T-helper 2 cell treated with Interferon-gamma antibody and Interleukin-4, amounts not matched to agents 5 μg/mL and 100 μg/mL, for 36 hours (primary cell): ENCODE measurements at regions not wholly inside any gene's neighbourhood (a gene's known extent, or its start where the extent isn't known, plus 50 kb on each side); places are given as distances from the start of the nearest gene placed in this dataset.
"Not testable (repeated sequence)": the region's sequence is repeated elsewhere in the genome, so short reads cannot be mapped to it uniquely, and the experiment has no call there.

ENCODE experiments used
- DNase-seq: peaks from one replicate; pipeline ENCODE4 v3.0.0; 2021; ENCODE audit warnings: low spot score
- H3K27ac Mint-ChIP-seq: one replicate; pipeline ENCODE4 v1.8.0; 2021; ENCODE audit warnings: mild to moderate bottlenecking, mixed read lengths
- H3K27me3 Mint-ChIP-seq: one replicate; pipeline ENCODE4 v1.8.0; 2021; ENCODE audit warnings: low read depth, mixed read lengths
- H3K36me3 Mint-ChIP-seq: one replicate; pipeline ENCODE4 v1.8.0; 2021; ENCODE audit warnings: low read depth, mixed read lengths
- H3K4me1 Mint-ChIP-seq: one replicate; pipeline ENCODE4 v1.8.0; 2021; ENCODE audit warnings: low read depth, mixed read lengths
- H3K4me3 Mint-ChIP-seq: one replicate; pipeline ENCODE4 v1.8.0; 2022; ENCODE audit warnings: mild to moderate bottlenecking, moderate library complexity, mixed read lengths
- H3K9me3 Mint-ChIP-seq: one replicate; pipeline ENCODE4 v1.8.0; 2021; ENCODE audit warnings: mixed read lengths

GRCh38 chr3:105958237-105959000 is 89.6 kb upstream of the CBLB start:
- H3K9me3 Mint-ChIP-seq: peaks cover 7% of the 10 kb centered on the region
- no peak overlapping the region for H3K4me3 Mint-ChIP-seq
- H3K27ac Mint-ChIP-seq: no peak overlapping the region
- peaks cover 5% of the 10 kb centered on the region for H3K36me3 Mint-ChIP-seq
- DNase-seq: no peak
- H3K4me1 Mint-ChIP-seq: no peaks in the 10 kb centered on the region
- H3K27me3 Mint-ChIP-seq: no peaks in the 10 kb centered on the region

DNA sequence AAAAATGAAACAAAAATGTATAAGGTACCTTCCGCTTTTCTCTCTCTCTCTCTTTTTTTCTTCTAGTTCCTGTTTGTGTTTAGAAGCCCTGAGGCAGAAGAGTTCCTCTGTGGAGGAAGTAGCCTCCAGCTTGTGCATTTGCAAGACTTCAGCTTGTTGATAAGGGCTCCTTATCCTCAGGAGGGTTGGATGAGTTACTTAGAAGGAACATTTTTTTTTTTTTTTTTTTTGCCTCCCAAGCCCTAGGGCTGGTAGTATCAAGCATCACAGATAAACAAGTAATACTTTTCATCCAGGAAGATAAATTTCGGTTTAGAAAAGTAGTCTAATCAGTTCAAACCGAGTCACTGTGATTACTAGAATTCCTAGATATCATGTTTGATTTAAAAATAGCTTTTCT is 91.0 kb upstream of the CBLB start:
- DNase-seq: no peak
- no peak overlapping the region for H3K27ac Mint-ChIP-seq
- H3K4me1 Mint-ChIP-seq: no peaks in the 10 kb centered on the region
- H3K9me3 Mint-ChIP-seq: peaks cover 7% of the 10 kb centered on the region
- H3K27me3 Mint-ChIP-seq: no peaks in the 10 kb centered on the region
- no peak overlapping the region for H3K4me3 Mint-ChIP-seq
- H3K36me3 Mint-ChIP-seq: peaks cover 5% of the 10 kb centered on the region

DNA sequence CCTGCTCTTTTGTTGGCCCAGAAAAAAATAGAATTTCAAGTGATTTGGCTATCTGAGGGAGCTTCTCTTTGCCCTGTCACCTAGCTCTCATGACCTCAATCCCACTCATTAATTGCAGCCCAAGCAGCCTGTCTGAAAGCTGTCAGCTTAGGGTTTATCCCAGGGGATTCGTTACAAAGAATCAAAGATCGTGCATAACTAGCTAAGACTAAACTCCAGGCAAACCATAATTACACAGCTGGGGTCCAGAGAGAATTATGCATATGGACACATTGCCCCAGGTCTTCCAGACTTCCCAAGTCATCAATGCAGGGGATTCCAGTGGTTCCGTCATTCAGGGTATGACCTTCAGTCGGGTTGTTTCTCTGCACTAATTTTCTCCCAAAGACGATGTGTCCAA is 91.6 kb upstream of the CBLB start:
- Mint-ChIP-seq H3K4me3 (no peak overlapping the region), H3K4me1 (no peaks in the 10 kb centered on the region), H3K9me3 (peaks cover 7% of the 10 kb centered on the region), H3K27ac (no peak overlapping the region), H3K27me3 (no peaks in the 10 kb centered on the region), H3K36me3 (peaks cover 5% of the 10 kb centered on the region)
- DNase-seq: no peak

GRCh38 chr3:105963161-105963560 is 94.3 kb upstream of the CBLB start:
- DNase-seq: no peak
- Mint-ChIP-seq H3K4me3 (no peak overlapping the region), H3K36me3 (peaks cover 5% of the 10 kb centered on the region), H3K4me1 (no peaks in the 10 kb centered on the region), H3K27ac (no peak overlapping the region), H3K27me3 (no peaks in the 10 kb centered on the region), H3K9me3 (peaks cover 7% of the 10 kb centered on the region)

DNA sequence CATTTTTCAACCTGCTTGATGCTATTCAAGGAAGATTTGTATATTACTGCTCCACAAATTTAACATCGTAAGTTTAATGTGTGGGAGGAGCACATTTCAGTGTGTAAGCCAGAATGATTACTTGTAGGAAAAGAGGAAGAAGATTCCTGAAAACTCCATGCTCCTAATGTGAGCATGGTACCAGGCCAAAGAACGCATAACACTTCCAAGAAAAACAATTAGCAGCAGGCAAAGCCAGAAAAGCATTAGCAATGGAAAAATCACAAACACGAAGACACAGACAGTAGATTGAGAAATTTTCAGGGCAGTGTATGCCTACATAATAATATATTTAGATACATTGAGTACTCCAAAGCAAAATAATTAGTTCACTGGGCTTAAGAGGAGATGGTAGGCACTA is 96.6 kb upstream of the CBLB start:
- Mint-ChIP-seq H3K4me3 (no peak overlapping the region), H3K4me1 (no peaks in the 10 kb centered on the region), H3K36me3 (peaks cover 5% of the 10 kb centered on the region), H3K27ac (no peak overlapping the region), H3K27me3 (no peaks in the 10 kb centered on the region), H3K9me3 (peaks cover 15% of the 10 kb centered on the region)
- no peak for DNase-seq

- no peak overlapping the region for H3K27ac Mint-ChIP-seq
- H3K4me3 Mint-ChIP-seq: no peak overlapping the region
- no peak for DNase-seq
- H3K27me3 Mint-ChIP-seq: no peaks in the 10 kb centered on the region
- H3K4me1 Mint-ChIP-seq: no peaks in the 10 kb centered on the region
- H3K9me3 Mint-ChIP-seq: peaks cover 23% of the 10 kb centered on the region
- H3K36me3 Mint-ChIP-seq: peaks cover 11% of the 10 kb centered on the region
Measured at GRCh38 chr3:105967117-105967516, 98.3 kb upstream of the CBLB start.

DNA sequence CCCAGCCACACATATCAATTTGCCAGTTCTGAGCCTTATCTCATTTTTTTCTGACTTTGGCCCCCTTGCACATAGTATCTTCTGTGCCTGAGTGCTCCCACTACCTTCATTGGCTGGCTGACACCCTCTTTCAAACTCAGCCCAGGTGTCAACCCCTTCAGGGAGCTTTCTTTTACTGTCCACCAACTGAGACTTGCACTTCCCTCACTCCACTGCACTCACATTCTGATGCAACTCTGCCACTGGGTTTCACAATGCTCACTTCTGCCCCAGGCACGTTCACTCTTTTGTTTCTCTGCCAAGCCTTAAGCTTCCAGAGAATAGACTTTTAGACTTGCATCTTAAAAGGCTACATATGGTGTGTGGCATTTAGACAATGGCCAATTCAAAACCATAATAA is 101.5 kb upstream of the CBLB start:
- DNase-seq: no peak
- Mint-ChIP-seq H3K4me1 (no peaks in the 10 kb centered on the region), H3K27me3 (no peaks in the 10 kb centered on the region), H3K9me3 (peaks cover 30% of the 10 kb centered on the region), H3K36me3 (peaks cover 13% of the 10 kb centered on the region), H3K4me3 (no peak overlapping the region), H3K27ac (no peak overlapping the region)

- no peak overlapping the region for H3K4me3 Mint-ChIP-seq
- H3K27me3 Mint-ChIP-seq: no peaks in the 10 kb centered on the region
- H3K9me3 Mint-ChIP-seq: peaks cover 30% of the 10 kb centered on the region
- no peak for DNase-seq
- H3K4me1 Mint-ChIP-seq: no peaks in the 10 kb centered on the region
- no peak overlapping the region for H3K27ac Mint-ChIP-seq
- H3K36me3 Mint-ChIP-seq: peaks cover 13% of the 10 kb centered on the region
Measured at GRCh38 chr3:105972069-105972468, 103.3 kb upstream of the CBLB start.

DNA sequence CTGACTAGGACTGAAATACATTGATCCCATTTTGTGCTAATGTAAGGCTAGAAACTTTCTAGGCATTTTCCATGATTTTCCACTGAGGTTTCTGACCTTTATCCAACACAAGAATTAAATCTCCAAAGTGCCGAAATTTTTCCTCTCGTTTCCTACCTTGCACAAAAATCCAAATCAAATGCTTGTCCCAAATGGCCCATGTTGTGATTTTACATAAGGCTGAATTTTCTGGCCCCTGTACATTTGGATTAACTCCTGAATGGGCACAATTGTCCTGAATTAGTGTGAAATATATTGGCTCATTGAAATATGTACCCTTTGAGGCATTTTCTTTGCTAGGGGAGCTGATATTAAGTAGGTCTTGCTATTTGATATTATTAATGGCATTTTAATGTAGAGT is 105.6 kb upstream of the CBLB start:
- no peaks in the 10 kb centered on the region for H3K4me1 Mint-ChIP-seq
- H3K9me3 Mint-ChIP-seq: peaks cover 30% of the 10 kb centered on the region
- H3K27ac Mint-ChIP-seq: no peak overlapping the region

DNA sequence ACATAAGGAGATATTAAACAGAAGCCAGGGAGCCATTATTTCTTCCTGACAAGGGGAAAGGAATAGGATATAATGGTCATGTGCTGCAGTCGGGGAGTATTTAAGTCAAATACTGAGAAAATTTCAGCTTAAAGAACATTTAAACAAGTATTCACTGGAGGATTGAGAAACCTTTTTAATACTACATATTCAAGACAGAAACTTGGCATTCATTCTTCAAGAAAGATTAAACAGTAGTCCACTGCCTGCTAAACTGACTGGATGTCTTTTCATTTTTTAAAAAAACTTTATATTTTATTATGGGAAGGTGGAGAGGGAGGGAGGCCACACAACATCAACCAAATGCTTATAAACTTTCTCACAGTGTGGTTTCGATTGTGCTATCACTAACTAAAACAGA is 107.4 kb upstream of the CBLB start:
- Mint-ChIP-seq H3K9me3 (peaks cover 16% of the 10 kb centered on the region), H3K36me3 (peaks cover 11% of the 10 kb centered on the region), H3K4me1 (no peaks in the 10 kb centered on the region), H3K4me3 (no peak overlapping the region), H3K27ac (no peak overlapping the region), H3K27me3 (no peaks in the 10 kb centered on the region)
- no peak for DNase-seq

More for the DNA sequence above, 105.6 kb upstream of the CBLB start:
- Mint-ChIP-seq H3K4me3 (no peak overlapping the region), H3K36me3 (peaks cover 13% of the 10 kb centered on the region), H3K27me3 (no peaks in the 10 kb centered on the region)
- no peak for DNase-seq

DNA sequence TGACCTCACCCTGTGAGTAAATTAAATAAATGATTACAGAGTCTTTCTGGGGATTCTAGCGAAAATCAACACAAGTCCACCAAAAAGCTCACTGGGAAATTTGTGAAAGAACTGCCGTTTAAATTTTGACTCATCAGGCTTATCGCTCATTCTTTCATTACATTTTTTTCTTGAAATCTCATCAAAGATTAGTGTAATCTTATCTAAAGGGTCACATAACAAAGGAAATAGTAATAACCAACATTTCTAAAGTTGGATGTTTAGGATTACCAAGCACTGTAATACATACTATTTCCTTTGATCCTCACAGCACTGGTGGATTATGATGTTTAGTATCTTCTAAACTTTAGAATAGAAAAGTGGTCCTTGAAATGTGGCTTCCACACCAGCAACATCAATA is 111.1 kb upstream of the CBLB start:
- Mint-ChIP-seq H3K4me1 (peaks cover 4% of the 10 kb centered on the region), H3K27me3 (no peaks in the 10 kb centered on the region), H3K27ac (no peak overlapping the region), H3K9me3 (peaks cover 15% of the 10 kb centered on the region), H3K36me3 (no peaks in the 10 kb centered on the region), H3K4me3 (no peak overlapping the region)
- DNase-seq: no peak

- no peak overlapping the region for H3K4me3 Mint-ChIP-seq
- no peaks in the 10 kb centered on the region for H3K36me3 Mint-ChIP-seq
- H3K27me3 Mint-ChIP-seq: no peaks in the 10 kb centered on the region
- peaks cover 19% of the 10 kb centered on the region for H3K9me3 Mint-ChIP-seq
- no peak for DNase-seq
- H3K4me1 Mint-ChIP-seq: peaks cover 12% of the 10 kb centered on the region
- no peak overlapping the region for H3K27ac Mint-ChIP-seq
Measured at GRCh38 chr3:105982207-105982606, 113.4 kb upstream of the CBLB start.

- Mint-ChIP-seq H3K4me3 (no peak overlapping the region), H3K36me3 (peaks cover 7% of the 10 kb centered on the region), H3K9me3 (peaks cover 39% of the 10 kb centered on the region), H3K27me3 (no peaks in the 10 kb centered on the region), H3K4me1 (peaks cover 24% of the 10 kb centered on the region), H3K27ac (no peak overlapping the region)
- no peak for DNase-seq
Measured at GRCh38 chr3:105984837-105985236, 116.0 kb upstream of the CBLB start.

DNA sequence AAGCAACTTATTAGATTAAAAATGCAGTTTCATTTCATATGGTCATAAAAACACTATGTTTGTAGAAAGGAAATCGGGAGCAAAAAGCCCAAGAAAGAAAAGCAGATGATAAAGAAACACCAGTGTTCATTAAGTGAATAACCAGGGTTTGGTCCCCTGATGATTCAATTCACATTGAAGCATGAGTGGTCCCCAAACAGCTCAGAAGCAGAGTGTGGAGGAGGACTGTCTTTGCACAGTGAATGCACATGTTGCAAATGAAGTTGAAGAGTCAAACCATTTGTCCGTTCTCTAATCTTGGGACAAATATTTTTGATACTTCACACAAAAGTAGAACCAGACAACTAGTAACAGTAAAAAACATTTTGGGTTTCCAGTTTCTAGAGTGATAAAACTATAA is 117.5 kb upstream of the CBLB start:
- H3K27ac Mint-ChIP-seq: not testable (repeated sequence)
- peaks cover 51% of the 10 kb centered on the region for H3K9me3 Mint-ChIP-seq

DNA sequence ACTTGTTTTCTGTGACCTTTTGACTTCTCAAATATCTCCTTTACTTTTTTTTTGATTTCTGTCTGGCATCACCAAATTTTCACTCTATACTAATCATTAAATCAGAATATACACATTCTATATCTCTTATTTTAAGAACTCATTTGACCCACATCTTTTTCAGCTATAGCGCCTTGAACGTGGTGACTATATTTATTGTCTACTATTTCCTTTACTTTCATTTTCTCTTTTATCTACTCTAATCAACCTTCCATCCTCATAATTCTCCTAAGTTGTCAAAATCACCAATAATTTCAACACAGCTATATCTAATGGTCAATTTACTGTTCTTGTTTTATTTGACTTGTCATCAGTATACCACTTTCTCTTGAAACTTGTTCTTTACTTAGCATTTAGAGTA is 119.0 kb upstream of the CBLB start:
- H3K27ac Mint-ChIP-seq: peak overlapping the region; percentile 22
- peaks cover 19% of the 10 kb centered on the region for H3K36me3 Mint-ChIP-seq
- peak overlapping the region; percentile 14 for H3K4me3 Mint-ChIP-seq
- peaks cover 24% of the 10 kb centered on the region for H3K4me1 Mint-ChIP-seq
- DNase-seq: no peak
- peaks cover 66% of the 10 kb centered on the region for H3K9me3 Mint-ChIP-seq
- no peaks in the 10 kb centered on the region for H3K27me3 Mint-ChIP-seq

More for the DNA sequence above, 117.5 kb upstream of the CBLB start:
- H3K4me3 Mint-ChIP-seq, DNase-seq, H3K27me3 Mint-ChIP-seq: not testable (repeated sequence)
- Mint-ChIP-seq H3K4me1 (peaks cover 24% of the 10 kb centered on the region), H3K36me3 (peaks cover 14% of the 10 kb centered on the region)
